ENCODE measurements at regions not wholly inside any gene's neighbourhood (a gene's known extent, or its start where the extent isn't known, plus 50 kb on each side); places are given as distances from the start of the nearest gene placed in this dataset.

- TF ChIP-seq CTCF (IDR thresholded peaks at IDR 0.05), result no peak
- TF ChIP-seq POLR2A (IDR thresholded peaks at IDR 0.05), result no peak
- no peak for TF ChIP-seq EP300 (IDR thresholded peaks at IDR 0.05; ENCODE audit: low read depth)
Observed at GRCh38 chr3:66809595-66809958, 188.5 kb upstream of the KBTBD8 start.

Data from transverse colon (tissue), 3 donors.